HG02798 (cell line): ENCODE measurements at regions not wholly inside any gene's neighbourhood (a gene's known extent, or its start where the extent isn't known, plus 50 kb on each side); places are given as distances from the start of the nearest gene placed in this dataset.
A peak's percentile ranks its signal among the peaks of the same experiment; 100 is the strongest.
"Not testable (repeated sequence)": the region's sequence is repeated elsewhere in the genome, so short reads cannot be mapped to it uniquely, and the experiment has no call there.

Source experiments
- ATAC-seq: cut with Tn5 transposase; IDR thresholded peaks from one replicate; pipeline ENCODE4 v1.9.1; 2021; ENCODE audit warnings: mild to moderate bottlenecking; ENCODE audit not compliant: unreplicated experiment, poor library complexity

GRCh38 chr1:220475608-220476007 lies 52.3 kb upstream of the MARK1 start:
- not testable (repeated sequence) for ATAC-seq

GRCh38 chr1:220475141-220475540 lies 52.8 kb upstream of the MARK1 start:
- not testable (repeated sequence) for ATAC-seq

- ATAC-seq, result no peak
Measured at GRCh38 chr1:220473440-220473839, 54.5 kb upstream of the MARK1 start.

GRCh38 chr1:220462752-220463151 lies 65.2 kb upstream of the MARK1 start:
- no peak for ATAC-seq

GRCh38 chr1:220458936-220459335 lies 69.0 kb upstream of the MARK1 start:
- no peak for ATAC-seq

GRCh38 chr1:220457957-220458609 lies 69.9 kb upstream of the MARK1 start:
- no peak for ATAC-seq

GRCh38 chr1:220455559-220455958 lies 72.4 kb upstream of the MARK1 start:
- no peak for ATAC-seq

GRCh38 chr1:220454155-220454777 lies 73.7 kb upstream of the MARK1 start:
- no peak for ATAC-seq

GRCh38 chr1:220453371-220453770 lies 74.6 kb upstream of the MARK1 start:
- no peak for ATAC-seq

- no peak for ATAC-seq
Measured at GRCh38 chr1:220451532-220451931, 76.4 kb upstream of the MARK1 start.

GRCh38 chr1:220450927-220451326 lies 77.0 kb upstream of the MARK1 start:
- no peak for ATAC-seq

GRCh38 chr1:220448217-220448616 lies 79.7 kb upstream of the MARK1 start:
- ATAC-seq, result peak; percentile 81

- ATAC-seq, result not testable (repeated sequence)
Measured at GRCh38 chr1:220444586-220444985, 83.3 kb upstream of the MARK1 start.

GRCh38 chr1:220441211-220441610 lies 86.7 kb upstream of the MARK1 start:
- ATAC-seq, result no peak

GRCh38 chr1:220438741-220439140 lies 89.2 kb upstream of the MARK1 start:
- ATAC-seq, result no peak

- ATAC-seq, result no peak
Measured at GRCh38 chr1:220432408-220432807, 95.5 kb upstream of the MARK1 start.

GRCh38 chr1:220431554-220432239 lies 96.2 kb upstream of the MARK1 start:
- ATAC-seq, result no peak

GRCh38 chr1:220430586-220430985 lies 97.3 kb upstream of the MARK1 start:
- no peak for ATAC-seq

- no peak for ATAC-seq
Measured at GRCh38 chr1:220430059-220430458, 97.9 kb upstream of the MARK1 start.

- ATAC-seq, result no peak
Measured at GRCh38 chr1:220426989-220427388, 100.9 kb upstream of the MARK1 start.

- no peak for ATAC-seq
Measured at GRCh38 chr1:220425852-220426251, 102.1 kb upstream of the MARK1 start.

- ATAC-seq, result no peak
Measured at GRCh38 chr1:220421508-220421907, 106.4 kb upstream of the MARK1 start.
